MCF 10A (cell line): ENCODE measurements at regions not wholly inside any gene's neighbourhood (a gene's known extent, or its start where the extent isn't known, plus 50 kb on each side); places are given as distances from the start of the nearest gene placed in this dataset.

ENCODE experiments used
- BruUV-seq: library from RNA; stranded (reverse); fragments of 400-500 nt; replicated peaks from 2 replicates; lab custom pipeline; 2021; lab: Mats Ljungman, UMichigan
- CTCF ChIA-PET: fragments of 300-600 bp; sonication (Branson Sonifier 250); formaldehyde crosslinking; extraction: SDS; loops from one replicate; lab custom pipeline; 2021; ENCODE audit warnings: antibody characterized with exemption, inconsistent platforms; lab: Yijun Ruan, JAX
- POLR2A ChIA-PET: fragments of 300-600, 350-650 bp; sonication (Branson Sonifier 250); formaldehyde crosslinking; extraction: SDS; loops from one replicate; lab custom pipeline; 2020; ENCODE audit warnings: antibody characterized with exemption, inconsistent platforms; lab: Yijun Ruan, JAX
- DNase-seq: peaks from one replicate; pipeline ENCODE4 v3.0.0-alpha.2; 2018; ENCODE audit not compliant: unreplicated experiment
- H3K27ac Mint-ChIP-seq: one replicate; pipeline ENCODE4 v1.8.0; 2022; ENCODE audit warnings: mild to moderate bottlenecking, low read depth, mixed read lengths; ENCODE audit not compliant: unreplicated experiment
- H3K27me3 Mint-ChIP-seq: one replicate; pipeline ENCODE4 v1.8.0; 2022; ENCODE audit warnings: mixed read lengths; ENCODE audit not compliant: insufficient read depth, unreplicated experiment
- H3K36me3 Mint-ChIP-seq: one replicate; pipeline ENCODE4 v1.8.0; 2022; ENCODE audit warnings: mild to moderate bottlenecking, moderate library complexity, mixed read lengths; ENCODE audit not compliant: insufficient read depth, unreplicated experiment
- H3K4me1 Mint-ChIP-seq: one replicate; pipeline ENCODE4 v1.8.0; 2022; ENCODE audit warnings: mixed read lengths; ENCODE audit not compliant: insufficient read depth, unreplicated experiment
- H3K4me3 Mint-ChIP-seq: one replicate; pipeline ENCODE4 v1.8.0; 2022; ENCODE audit warnings: mild to moderate bottlenecking, moderate library complexity, mixed read lengths; ENCODE audit not compliant: unreplicated experiment
- H3K9me3 Mint-ChIP-seq: one replicate; pipeline ENCODE4 v1.8.0; 2022; ENCODE audit warnings: mixed read lengths; ENCODE audit not compliant: unreplicated experiment
- CTCF ChIP-seq: fragments of 200-600 bp; IDR thresholded peaks from one replicate; pipeline ENCODE4 v1.8.0; 2022; ENCODE audit warnings: antibody characterized with exemption, mild to moderate bottlenecking; ENCODE audit not compliant: unreplicated experiment
- intact Hi-C: fragments of 100-400 bp; cut with micrococcal nuclease; formaldehyde crosslinking; loops from 2 replicates; pipeline ENCODE4 v1.14.1; 2022

- DNase-seq = peak; percentile 14
- intact Hi-C loops = no loop called here
- CTCF ChIA-PET = no interaction called here
Measured at GRCh38 chr4:125938541-125938940, 623.8 kb downstream of the FAT4 start.

GRCh38 chr4:125940426-125940825 lies 625.7 kb downstream of the FAT4 start:
- Mint-ChIP-seq H3K9me3 (peaks cover 7% of the 10 kb centered on the region), H3K27ac (no peak overlapping the region), H3K36me3 (no peaks in the 10 kb centered on the region), H3K27me3 (no peaks in the 10 kb centered on the region), H3K4me3 (no peak overlapping the region), H3K4me1 (peaks cover 12% of the 10 kb centered on the region)
- no peak for DNase-seq
- CTCF ChIA-PET = no interaction called here
- BruUV-seq = no TSS peak
- TF ChIP-seq CTCF = no peak
- intact Hi-C loops = no loop called here
- POLR2A ChIA-PET = no interaction called here

More at GRCh38 chr4:125938541-125938940, 623.8 kb downstream of the FAT4 start:
- no peak for TF ChIP-seq CTCF
- H3K4me1 Mint-ChIP-seq = peaks cover 12% of the 10 kb centered on the region
- H3K27ac Mint-ChIP-seq = no peak overlapping the region
- no TSS peak for BruUV-seq
- H3K27me3 Mint-ChIP-seq = no peaks in the 10 kb centered on the region
- POLR2A ChIA-PET = no interaction called here
- peaks cover 19% of the 10 kb centered on the region for H3K9me3 Mint-ChIP-seq
- H3K36me3 Mint-ChIP-seq = no peaks in the 10 kb centered on the region
- H3K4me3 Mint-ChIP-seq = no peak overlapping the region

GRCh38 chr4:125944966-125945365 lies 630.2 kb downstream of the FAT4 start:
- Mint-ChIP-seq H3K27ac (no peak overlapping the region), H3K4me3 (no peak overlapping the region), H3K27me3 (no peaks in the 10 kb centered on the region), H3K36me3 (no peaks in the 10 kb centered on the region), H3K9me3 (no peaks in the 10 kb centered on the region), H3K4me1 (no peaks in the 10 kb centered on the region)
- no TSS peak for BruUV-seq
- ChIA-PET POLR2A (no interaction called here), CTCF (interaction anchor here (0.6 kb wide), 1 partner anchor 750 kb away, joined by 3 read pairs; no protein-coding TSS in a partner anchor)
- DNase-seq = no peak
- no peak for TF ChIP-seq CTCF
- intact Hi-C loops = no loop called here

- CTCF ChIA-PET = no interaction called here
- no peaks in the 10 kb centered on the region for H3K9me3 Mint-ChIP-seq
- no peak overlapping the region for H3K4me3 Mint-ChIP-seq
- no peak for DNase-seq
- POLR2A ChIA-PET = no interaction called here
- H3K27ac Mint-ChIP-seq = no peak overlapping the region
- intact Hi-C loops = no loop called here
- no TSS peak for BruUV-seq
- no peaks in the 10 kb centered on the region for H3K36me3 Mint-ChIP-seq
- no peaks in the 10 kb centered on the region for H3K27me3 Mint-ChIP-seq
- no peaks in the 10 kb centered on the region for H3K4me1 Mint-ChIP-seq
- no peak for TF ChIP-seq CTCF
Measured at GRCh38 chr4:125948021-125948420, 633.3 kb downstream of the FAT4 start.
